GM12874 (cell line): ENCODE measurements at regions not wholly inside any gene's neighbourhood (a gene's known extent, or its start where the extent isn't known, plus 50 kb on each side); places are given as distances from the start of the nearest gene placed in this dataset.

Experiments
- TF ChIP-seq, protein P1 (sequence below): IDR thresholded peaks from 2 replicates; pipeline ENCODE4 v1.5.1; 2011; ENCODE audit warnings: low read depth, mild to moderate bottlenecking, control low read depth, low read length, moderate library complexity; ENCODE audit not compliant: insufficient read depth

DNA sequence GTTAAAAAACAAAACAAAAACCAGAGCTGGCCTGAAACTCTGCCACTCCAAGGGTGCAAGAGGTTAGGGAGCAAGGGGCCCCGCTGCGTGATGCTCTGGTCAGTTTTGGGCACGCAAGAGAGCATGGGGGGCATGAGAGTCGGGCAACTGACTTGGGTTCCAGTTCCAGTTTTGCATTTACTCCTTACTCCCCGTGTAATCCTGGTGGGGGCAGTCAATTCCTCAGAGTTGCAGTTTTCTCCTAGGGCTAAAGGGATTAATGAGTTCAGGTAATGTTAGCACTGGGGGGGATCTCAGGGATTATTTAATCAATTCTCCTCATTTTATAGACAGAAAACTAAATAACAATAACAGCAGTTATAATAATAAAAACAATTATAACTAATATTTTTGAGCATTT is 72.9 kb upstream of the PMFBP1 start:
- TF ChIP-seq, protein P1, sequence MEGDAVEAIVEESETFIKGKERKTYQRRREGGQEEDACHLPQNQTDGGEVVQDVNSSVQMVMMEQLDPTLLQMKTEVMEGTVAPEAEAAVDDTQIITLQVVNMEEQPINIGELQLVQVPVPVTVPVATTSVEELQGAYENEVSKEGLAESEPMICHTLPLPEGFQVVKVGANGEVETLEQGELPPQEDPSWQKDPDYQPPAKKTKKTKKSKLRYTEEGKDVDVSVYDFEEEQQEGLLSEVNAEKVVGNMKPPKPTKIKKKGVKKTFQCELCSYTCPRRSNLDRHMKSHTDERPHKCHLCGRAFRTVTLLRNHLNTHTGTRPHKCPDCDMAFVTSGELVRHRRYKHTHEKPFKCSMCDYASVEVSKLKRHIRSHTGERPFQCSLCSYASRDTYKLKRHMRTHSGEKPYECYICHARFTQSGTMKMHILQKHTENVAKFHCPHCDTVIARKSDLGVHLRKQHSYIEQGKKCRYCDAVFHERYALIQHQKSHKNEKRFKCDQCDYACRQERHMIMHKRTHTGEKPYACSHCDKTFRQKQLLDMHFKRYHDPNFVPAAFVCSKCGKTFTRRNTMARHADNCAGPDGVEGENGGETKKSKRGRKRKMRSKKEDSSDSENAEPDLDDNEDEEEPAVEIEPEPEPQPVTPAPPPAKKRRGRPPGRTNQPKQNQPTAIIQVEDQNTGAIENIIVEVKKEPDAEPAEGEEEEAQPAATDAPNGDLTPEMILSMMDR, result no peak

DNA sequence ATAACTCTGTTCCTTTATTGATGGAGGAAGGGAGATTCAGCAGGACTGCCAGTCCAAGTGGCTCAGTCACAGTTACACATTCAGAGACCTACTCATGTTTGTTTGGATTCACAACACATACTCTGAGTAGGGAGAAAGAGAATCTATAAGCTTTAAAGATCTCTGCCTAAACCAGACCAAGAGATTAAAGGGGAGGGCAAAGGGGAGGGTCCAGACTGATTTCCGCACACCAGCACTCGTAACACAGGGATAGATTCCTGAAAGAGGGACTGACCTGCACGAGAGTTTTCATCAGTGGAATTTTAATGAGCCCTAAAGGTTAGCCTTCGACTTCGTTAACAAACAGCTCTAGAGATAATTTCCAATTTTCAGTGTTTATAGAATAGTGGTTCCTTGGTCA is 71.7 kb upstream of the PMFBP1 start:
- TF ChIP-seq, protein P1, result no peak

GRCh38 chr16:72242757-72243156 is 70.8 kb upstream of the PMFBP1 start:
- TF ChIP-seq, protein P1, result no peak

DNA sequence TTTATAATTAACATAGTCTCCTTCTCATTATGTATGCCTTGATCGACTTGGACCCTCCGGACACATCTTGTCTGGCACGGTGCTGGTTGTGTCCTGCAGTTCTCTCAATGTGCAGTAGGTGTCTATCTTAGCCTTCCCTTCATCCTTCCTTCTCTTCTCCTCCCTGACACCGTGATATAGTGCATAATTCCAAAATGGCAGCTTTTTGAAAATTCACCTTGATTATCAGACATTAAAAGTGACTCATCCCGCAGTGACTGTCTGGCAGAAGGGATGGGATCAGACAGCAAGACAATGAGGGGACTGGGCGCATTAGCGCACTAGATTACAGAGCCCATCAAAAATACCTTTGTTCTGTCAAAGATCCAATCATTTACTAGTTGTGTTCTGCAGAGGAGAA is 70.0 kb upstream of the PMFBP1 start:
- TF ChIP-seq, protein P1, result peak; percentile 61

DNA sequence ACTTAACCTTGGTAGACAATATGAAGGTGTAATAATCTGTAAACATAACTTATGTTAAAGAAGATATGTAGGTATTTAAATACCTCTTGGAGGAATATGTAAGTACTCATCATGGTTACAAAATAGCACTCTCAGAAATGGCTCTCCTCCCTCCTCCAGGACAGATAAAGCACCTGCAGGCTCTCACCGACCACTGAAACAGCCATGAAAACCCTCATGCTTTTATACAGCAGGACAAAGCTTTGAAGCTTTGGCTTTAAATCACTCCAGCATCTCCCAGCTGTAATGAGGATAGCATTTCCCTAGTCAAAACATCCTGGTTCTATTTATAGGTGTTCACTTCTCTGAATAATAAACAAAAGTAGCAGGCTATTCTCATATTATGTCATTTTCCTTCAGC is 69.1 kb upstream of the PMFBP1 start:
- TF ChIP-seq, protein P1, result no peak

- TF ChIP-seq, protein P1, result no peak
These were observed 68.5 kb upstream of the PMFBP1 start for GRCh38 chr16:72240466-72240865.

- TF ChIP-seq, protein P1, result no peak
These were observed 64.9 kb upstream of the PMFBP1 start for GRCh38 chr16:72236866-72237265.

DNA sequence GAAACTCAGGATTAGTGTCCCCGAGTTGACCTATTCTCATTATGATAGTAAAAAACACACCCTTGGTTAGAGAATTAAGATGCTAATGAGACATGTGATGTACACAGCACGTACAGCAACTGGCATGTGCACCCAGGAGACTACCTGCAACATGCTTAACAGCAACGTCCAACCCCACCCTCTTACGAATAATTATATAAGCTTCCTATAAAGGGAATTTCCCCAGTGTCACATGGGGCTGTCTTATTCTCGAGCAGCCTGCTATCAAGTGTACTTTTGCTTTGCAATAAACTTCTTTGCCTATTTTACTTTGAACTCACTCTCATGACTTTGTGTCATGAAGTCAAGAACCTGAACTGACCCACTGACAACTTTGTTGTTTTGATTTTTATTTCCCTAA is 62.4 kb upstream of the PMFBP1 start:
- TF ChIP-seq, protein P1, result no peak
